T-cell (primary cell): ENCODE measurements at regions not wholly inside any gene's neighbourhood (a gene's known extent, or its start where the extent isn't known, plus 50 kb on each side); places are given as distances from the start of the nearest gene placed in this dataset.

Experiments
- ATAC-seq, 4 experiments: fragments of 200-7000 bp in 3 of 4; fragments of 150-1000 bp in 1 of 4; cut with Tn5 transposase; replicated peaks in 1 of 4; 1 replicate in 3 of 4; 2 replicates in 1 of 4; pipeline ENCODE4 v1.10.0; 2021; ENCODE audit warnings: moderate library complexity in 3 of 4, mild to moderate bottlenecking in 2 of 4, moderate number of reproducible peaks in 1 of 4
- CTCF ChIA-PET, 2 donors: fragments of 300-600 bp; sonication (Branson Sonifier 250); formaldehyde crosslinking; loops; one replicate each; lab custom pipeline; 2022; ENCODE audit warnings: antibody characterized with exemption in 2 of 2; lab: Charles Lee
- POLR2A ChIA-PET, 2 donors: fragments of 300-600 bp; sonication (Branson Sonifier 250); formaldehyde crosslinking; loops; one replicate each; lab custom pipeline; 2022; ENCODE audit warnings: antibody characterized with exemption in 2 of 2; lab: Charles Lee
- DNase-seq, 35 experiments: peaks; one replicate each; pipeline versions ENCODE4 v3.0.0 to v3.0.0-alpha.2; 2013 to 2023
- H3K27ac ChIP-seq: one replicate; pipeline ENCODE4 v1.5.1; 2013; ENCODE audit warnings: low read length
- H3K27me3 ChIP-seq, 2 experiments: replicated peaks in 1 of 2; 1 replicate in 1 of 2; 2 replicates in 1 of 2; pipeline versions ENCODE4 v1.6.1 to v1.7.0; 2013; ENCODE audit warnings: low read length in 1 of 2, mixed read lengths in 1 of 2; ENCODE audit not compliant: control insufficient read depth in 2 of 2, insufficient read depth in 2 of 2; ENCODE audit errors: extremely low read depth in 1 of 2
- H3K36me3 ChIP-seq, 2 donors: 1 replicate in 1 of 2; 2 replicates in 1 of 2; pipeline versions ENCODE4 v1.6.1 to v1.7.0; 2013; ENCODE audit warnings: low read length in 1 of 2; ENCODE audit not compliant: control insufficient read depth in 2 of 2, insufficient read depth in 1 of 2; ENCODE audit errors: extremely low read depth in 1 of 2
- H3K4me1 ChIP-seq, 2 experiments: 1 replicate in 1 of 2; 2 replicates in 1 of 2; pipeline versions ENCODE4 v1.6.1 to v1.7.0; 2013; ENCODE audit warnings: low read length in 2 of 2, mixed read lengths in 1 of 2; ENCODE audit not compliant: insufficient read depth in 2 of 2, control insufficient read depth in 1 of 2; ENCODE audit errors: extremely low read depth in 1 of 2
- H3K4me3 ChIP-seq, 2 donors: 1 replicate in 1 of 2; 2 replicates in 1 of 2; pipeline versions ENCODE4 v1.5.1 to v1.7.0; 2013; ENCODE audit warnings: mild to moderate bottlenecking in 2 of 2, low read length in 1 of 2, moderate library complexity in 1 of 2; ENCODE audit not compliant: control insufficient read depth in 1 of 2; ENCODE audit errors: extremely low read depth in 1 of 2
- H3K9me3 ChIP-seq: 2 replicates; pipeline ENCODE4 v1.7.0; 2013
- H3K27ac Mint-ChIP-seq, 2 donors: one replicate each; pipeline ENCODE4 v1.8.0; 2020 to 2021; ENCODE audit warnings: mild to moderate bottlenecking in 2 of 2, mixed read lengths in 2 of 2
- H3K27me3 Mint-ChIP-seq, 2 donors: one replicate each; pipeline ENCODE4 v1.8.0; 2021 to 2022; ENCODE audit warnings: mixed read lengths in 2 of 2
- H3K36me3 Mint-ChIP-seq: one replicate; pipeline ENCODE4 v1.8.0; 2021; ENCODE audit warnings: mixed read lengths
- H3K4me1 Mint-ChIP-seq, 3 donors: one replicate each; pipeline ENCODE4 v1.8.0; 2020 to 2022; ENCODE audit warnings: mixed read lengths in 3 of 3, mild to moderate bottlenecking in 1 of 3
- H3K4me3 Mint-ChIP-seq, 3 donors: one replicate each; pipeline ENCODE4 v1.8.0; 2020 to 2022; ENCODE audit warnings: mild to moderate bottlenecking in 3 of 3, mixed read lengths in 3 of 3, moderate library complexity in 3 of 3
- H3K9me3 Mint-ChIP-seq, 3 donors: one replicate each; pipeline ENCODE4 v1.8.0; 2020 to 2022; ENCODE audit warnings: mixed read lengths in 3 of 3
- WGBS: methylation state at CpG from one replicate; pipeline ENCODE4 v1.1.5; 2013; ENCODE audit warnings: missing lambda C conversion rate; ENCODE audit not compliant: insufficient coverage; 5-methylcytosine and 5-hydroxymethylcytosine counted together

- H3K27ac ChIP-seq = no peak overlapping the region
- H3K4me1 ChIP-seq = no peaks in the 10 kb centered on the region
- ChIA-PET CTCF (interaction anchor here in 1 of 2 donors (0.5 kb wide), 1 partner anchor 493 kb away, joined by 4 read pairs; no protein-coding TSS in a partner anchor), POLR2A (no interaction called here)
- ATAC-seq (no peak), DNase-seq (no peak)
- H3K27me3 ChIP-seq = no peaks in the 10 kb centered on the region
- Mint-ChIP-seq H3K27me3 (peaks cover 0 to 3% of the 10 kb centered on the region in 2 donors), H3K9me3 (peaks cover 0 to 3% (median 0%) of the 10 kb centered on the region in 3 donors), H3K27ac (no peak overlapping the region), H3K36me3 (no peaks in the 10 kb centered on the region), H3K4me1 (no peaks in the 10 kb centered on the region), H3K4me3 (no peak overlapping the region)
- WGBS = 82% methylated on average over 1 of the region's 5 CpGs
- H3K9me3 ChIP-seq = no peaks in the 10 kb centered on the region
- H3K36me3 ChIP-seq = no peaks in the 10 kb centered on the region
- no peak overlapping the region for H3K4me3 ChIP-seq
These were observed 197.8 kb downstream of the PAX3 start for GRCh38 chr2:222100704-222101699.

GRCh38 chr2:222088561-222088960, 210.2 kb downstream of the PAX3 start:
- Histone ChIP-seq H3K4me1 (no peaks in the 10 kb centered on the region), H3K36me3 (no peaks in the 10 kb centered on the region), H3K9me3 (no peaks in the 10 kb centered on the region), H3K27me3 (no peaks in the 10 kb centered on the region), H3K27ac (no peak overlapping the region), H3K4me3 (no peak overlapping the region)
- Mint-ChIP-seq H3K27me3 (peaks cover 0 to 3% of the 10 kb centered on the region in 2 donors), H3K36me3 (no peaks in the 10 kb centered on the region), H3K4me3 (no peak overlapping the region), H3K9me3 (peaks cover 3 to 7% (median 3%) of the 10 kb centered on the region in 3 donors), H3K4me1 (no peaks in the 10 kb centered on the region), H3K27ac (no peak overlapping the region)
- CTCF ChIA-PET = interaction anchor here in 1 of 2 donors (0.6 kb wide), 1 partner anchor 1790 kb away, joined by 3 read pairs; no protein-coding TSS in a partner anchor
- WGBS = 64% methylated on average over 1 of the region's 2 CpGs
- no peak for DNase-seq
- POLR2A ChIA-PET = no interaction called here
- no peak for ATAC-seq

- no peak overlapping the region for H3K4me3 ChIP-seq
- no peak overlapping the region for H3K27ac ChIP-seq
- no peak for DNase-seq
- peaks cover 3 to 7% (median 5%) of the 10 kb centered on the region in 3 donors for H3K9me3 Mint-ChIP-seq
- H3K27me3 Mint-ChIP-seq = peaks cover 0 to 3% of the 10 kb centered on the region in 2 donors
- ChIA-PET POLR2A (no interaction called here), CTCF (interaction anchor here in 1 of 2 donors (0.6 kb wide), 1 partner anchor 1790 kb away, joined by 3 read pairs; no protein-coding TSS in a partner anchor)
- no peak overlapping the region for H3K4me3 Mint-ChIP-seq
- H3K9me3 ChIP-seq = no peaks in the 10 kb centered on the region
- no peaks in the 10 kb centered on the region for H3K4me1 ChIP-seq
- H3K27me3 ChIP-seq = no peaks in the 10 kb centered on the region
- WGBS = no CpG with 5 or more reads among the region's 3 CpGs
- no peak overlapping the region for H3K27ac Mint-ChIP-seq
- no peaks in the 10 kb centered on the region for H3K36me3 ChIP-seq
- H3K4me1 Mint-ChIP-seq = no peaks in the 10 kb centered on the region
- no peaks in the 10 kb centered on the region for H3K36me3 Mint-ChIP-seq
- ATAC-seq = no peak
These were observed 210.8 kb downstream of the PAX3 start for GRCh38 chr2:222087998-222088397.

GRCh38 chr2:222082201-222082600, 216.6 kb downstream of the PAX3 start:
- peaks cover 2 to 13% of the 10 kb centered on the region in 2 donors for H3K27me3 Mint-ChIP-seq
- CTCF ChIA-PET = no interaction called here

GRCh38 chr2:222080141-222080540, 218.7 kb downstream of the PAX3 start:
- POLR2A ChIA-PET = interaction anchor here in 1 of 2 donors (0.7 kb wide), 1 partner anchor 1467 kb away, joined by 3 read pairs; no protein-coding TSS in a partner anchor
- H3K36me3 Mint-ChIP-seq = no peaks in the 10 kb centered on the region
- 67% methylated on average over 2 of the region's 2 CpGs for WGBS

More at GRCh38 chr2:222082201-222082600, 216.6 kb downstream of the PAX3 start:
- Mint-ChIP-seq H3K4me1 (no peaks in the 10 kb centered on the region), H3K4me3 (no peak overlapping the region), H3K9me3 (peaks cover 0 to 12% (median 5%) of the 10 kb centered on the region in 3 donors), H3K27ac (no peak overlapping the region), H3K36me3 (no peaks in the 10 kb centered on the region)
- Histone ChIP-seq H3K4me1 (no peaks in the 10 kb centered on the region), H3K27me3 (no peaks in the 10 kb centered on the region), H3K27ac (no peak overlapping the region), H3K4me3 (no peak overlapping the region), H3K36me3 (no peaks in the 10 kb centered on the region), H3K9me3 (no peaks in the 10 kb centered on the region)
- ATAC-seq (no peak), DNase-seq (no peak)
- no CpG with 5 or more reads among the region's 3 CpGs for WGBS
- POLR2A ChIA-PET = no interaction called here

GRCh38 chr2:222076973-222077690, 221.7 kb downstream of the PAX3 start:
- DNase-seq (no peak), ATAC-seq (no peak)
- ChIA-PET CTCF (interaction anchor here in 1 of 2 donors (0.7 to 1.1 kb wide), 2 partner anchors 10 to 369 kb away, joined by 3 read pairs; no protein-coding TSS in a partner anchor), POLR2A (no interaction called here)
- Mint-ChIP-seq H3K9me3 (peaks cover 0 to 5% (median 0%) of the 10 kb centered on the region in 3 donors), H3K27me3 (peaks cover 2 to 23% of the 10 kb centered on the region in 2 donors), H3K4me1 (no peaks in the 10 kb centered on the region), H3K27ac (no peak overlapping the region), H3K36me3 (no peaks in the 10 kb centered on the region), H3K4me3 (no peak overlapping the region)
- Histone ChIP-seq H3K4me3 (no peak overlapping the region), H3K27me3 (peaks cover 0 to 6% of the 10 kb centered on the region in 2 experiments), H3K9me3 (no peaks in the 10 kb centered on the region), H3K4me1 (no peaks in the 10 kb centered on the region), H3K36me3 (no peaks in the 10 kb centered on the region), H3K27ac (no peak overlapping the region)
- WGBS = 67% methylated on average over 5 of the region's 7 CpGs

More at GRCh38 chr2:222080141-222080540, 218.7 kb downstream of the PAX3 start:
- Histone ChIP-seq H3K36me3 (no peaks in the 10 kb centered on the region), H3K27ac (no peak overlapping the region), H3K4me1 (no peaks in the 10 kb centered on the region), H3K9me3 (no peaks in the 10 kb centered on the region), H3K27me3 (peaks cover 0 to 3% of the 10 kb centered on the region in 2 experiments), H3K4me3 (no peak overlapping the region)
- CTCF ChIA-PET = no interaction called here
- peaks cover 0 to 10% (median 2%) of the 10 kb centered on the region in 3 donors for H3K9me3 Mint-ChIP-seq
- DNase-seq (no peak), ATAC-seq (no peak)
- peaks cover 2 to 12% of the 10 kb centered on the region in 2 donors for H3K27me3 Mint-ChIP-seq
- no peak overlapping the region for H3K4me3 Mint-ChIP-seq
- H3K4me1 Mint-ChIP-seq = no peaks in the 10 kb centered on the region
- no peak overlapping the region for H3K27ac Mint-ChIP-seq
